ENCODE measurements at regions not wholly inside any gene's neighbourhood (a gene's known extent, or its start where the extent isn't known, plus 50 kb on each side); places are given as distances from the start of the nearest gene placed in this dataset.

DNA sequence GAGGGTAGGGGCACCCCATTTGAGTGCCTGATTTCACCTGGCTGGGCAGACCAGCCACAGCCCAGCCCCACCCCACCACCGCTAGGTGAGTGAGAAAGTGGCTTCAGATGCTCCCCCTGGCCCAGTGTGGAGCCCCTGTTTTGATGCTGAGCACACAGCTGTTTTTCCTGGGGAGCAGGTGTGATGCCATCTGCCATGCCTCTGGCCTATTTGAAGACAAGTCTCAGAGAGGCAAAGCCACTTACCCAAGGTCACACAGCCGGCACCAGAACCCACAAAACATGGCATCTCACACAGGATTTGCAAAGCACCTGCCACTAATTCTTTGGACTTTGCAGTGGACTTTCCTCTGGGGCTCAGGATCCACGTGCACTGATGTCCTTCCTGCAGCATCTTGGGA is 131.3 kb downstream of the INHBB start:
- DNase-seq (ENCODE audit: low read depth in 2 of 2) = no peak

DNA sequence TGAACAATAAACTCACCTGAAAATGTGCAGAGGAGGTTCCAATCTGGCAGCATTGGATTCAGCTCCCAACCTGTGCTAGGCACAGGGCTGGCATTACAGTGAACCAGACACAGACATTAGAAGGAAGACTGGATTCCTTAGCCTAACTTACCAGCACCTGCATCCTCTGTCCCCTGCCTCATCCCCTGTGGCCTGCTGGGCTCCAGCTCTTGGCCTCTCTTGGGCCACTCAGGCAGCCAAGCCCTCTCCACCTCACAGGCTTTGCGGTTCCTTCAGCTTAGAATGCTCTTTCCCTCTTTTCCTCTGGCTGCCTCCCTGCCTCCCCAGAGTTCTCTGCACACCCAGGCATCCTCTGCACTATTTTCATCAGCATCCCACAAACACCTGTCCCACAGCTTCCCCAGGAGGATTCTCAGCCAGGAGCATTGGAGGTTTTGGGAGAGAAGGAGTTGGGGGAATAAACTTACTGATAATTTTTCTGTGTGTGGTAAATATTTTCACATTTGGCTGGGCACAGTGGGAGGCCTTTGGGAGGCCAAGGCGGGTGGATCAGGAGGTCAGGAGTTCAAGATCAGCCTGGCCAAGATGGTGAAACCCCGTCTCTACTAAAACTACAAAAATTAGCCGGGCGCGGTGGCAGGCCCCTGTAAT is 132.0 kb downstream of the INHBB start:
- DNase-seq (ENCODE audit: low read depth in 2 of 2) = no peak

DNA sequence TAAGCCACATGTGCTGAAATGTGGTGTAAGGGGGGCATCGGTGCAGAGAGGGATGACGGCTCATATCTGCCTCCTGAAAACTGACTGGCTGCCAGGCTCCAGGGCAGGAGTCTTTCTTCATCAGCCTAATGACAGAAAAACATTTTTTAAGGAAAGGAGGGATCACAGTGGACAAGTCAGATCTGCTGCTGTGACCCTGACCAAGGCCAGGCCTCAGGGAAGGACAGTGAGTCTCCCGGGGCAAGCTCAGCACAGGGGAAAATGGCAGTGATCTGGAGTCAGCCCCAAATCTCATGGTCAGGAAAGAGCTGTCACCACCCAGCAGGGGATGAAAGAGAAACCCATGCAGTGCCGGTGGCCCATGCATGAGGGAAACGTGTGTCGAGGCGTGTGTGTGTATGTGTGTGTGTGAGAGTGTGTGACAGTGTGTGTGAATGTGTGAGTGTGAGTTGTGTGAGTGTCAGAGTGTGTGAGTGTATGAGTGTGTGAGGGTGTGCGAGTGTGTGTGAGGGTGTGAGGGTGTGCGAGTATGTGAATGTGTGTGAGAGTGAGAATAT is 134.5 kb downstream of the INHBB start:
- no peak for DNase-seq (ENCODE audit: low read depth in 2 of 2)

DNA sequence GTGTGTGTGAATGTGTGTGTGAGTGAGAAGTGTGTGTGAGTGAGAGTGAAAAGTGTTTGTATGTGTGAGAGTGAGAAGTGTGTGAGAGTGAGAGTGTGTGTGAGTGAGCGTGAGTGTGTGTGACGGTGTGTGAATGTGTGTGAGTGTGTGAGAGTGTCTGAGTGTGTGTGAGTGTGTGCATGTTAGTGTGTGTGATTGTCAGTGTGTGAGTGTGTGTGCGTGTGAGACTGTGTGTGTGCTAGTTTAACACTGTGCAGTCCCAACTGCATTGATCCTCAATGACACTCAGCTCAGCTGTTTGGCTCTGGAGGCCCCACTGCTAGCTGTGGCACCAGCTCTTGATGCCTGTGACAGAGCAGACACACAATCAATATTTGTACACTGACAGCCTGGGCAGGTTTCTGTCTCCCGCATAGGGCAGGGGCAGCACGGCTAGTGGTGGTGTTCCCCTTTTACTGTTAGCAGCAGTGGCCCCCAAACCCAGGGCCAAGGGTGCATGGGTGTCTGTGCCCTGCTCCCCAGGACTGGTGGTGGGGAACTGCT is 135.0 kb downstream of the INHBB start:
- no peak for DNase-seq (ENCODE audit: low read depth in 2 of 2)

DNA sequence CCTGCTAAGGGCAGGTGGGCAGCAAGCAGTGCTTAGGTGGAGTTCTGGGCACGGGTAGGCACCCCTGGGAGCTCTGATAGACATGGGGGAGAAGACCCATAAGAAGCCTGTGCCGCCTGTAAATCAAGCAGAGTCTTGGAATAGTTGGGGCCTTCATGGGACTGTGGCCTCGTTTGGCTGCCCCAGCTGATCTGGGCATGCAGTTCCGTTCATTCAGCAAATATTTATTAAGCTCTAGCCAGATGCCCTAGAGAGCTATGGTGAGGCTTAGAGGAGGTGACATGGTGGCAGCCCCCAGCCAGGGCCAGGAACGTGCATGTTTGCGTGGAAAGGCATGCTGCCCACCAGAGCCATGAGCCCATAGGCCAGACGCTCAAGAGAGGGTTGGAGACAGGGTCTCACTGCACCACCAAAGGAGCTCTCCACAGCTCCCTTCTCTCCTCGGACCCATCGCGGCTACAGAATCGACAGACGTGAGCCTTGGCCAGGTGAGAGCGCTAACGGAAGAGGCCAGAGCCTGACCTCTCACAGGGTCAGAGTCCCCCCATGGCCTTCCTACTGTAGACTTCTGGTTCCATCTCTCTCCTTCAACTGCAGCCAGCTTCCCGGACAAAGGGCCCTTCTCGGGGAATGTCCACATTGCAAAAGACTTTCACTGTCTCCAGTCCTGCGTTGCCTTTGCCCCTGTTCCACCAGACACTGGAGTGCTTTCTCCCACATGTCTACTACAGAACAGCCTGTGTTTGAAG is 135.7 kb downstream of the INHBB start:
- DNase-seq (ENCODE audit: low read depth in 2 of 2) = no peak

DNA sequence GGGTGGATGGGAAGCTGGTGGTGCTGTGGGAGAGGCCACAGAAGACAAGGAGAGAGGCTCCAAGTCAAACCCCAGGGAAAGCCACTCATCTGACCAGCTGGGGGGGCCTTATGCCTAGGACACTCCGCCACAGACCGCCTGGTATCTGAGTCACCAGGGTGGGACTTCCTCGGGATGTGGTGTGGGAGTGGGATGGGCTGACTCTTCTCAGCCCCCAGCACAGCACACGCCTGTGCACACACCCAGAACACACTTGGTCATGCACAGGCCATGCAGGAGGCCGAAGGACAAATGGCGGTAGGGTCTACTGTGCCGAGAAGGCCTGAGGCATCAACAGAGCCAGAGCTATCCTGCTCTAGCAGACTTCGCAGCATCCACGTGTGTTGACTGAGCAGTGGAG is 136.4 kb downstream of the INHBB start:
- no peak for DNase-seq (ENCODE audit: low read depth in 2 of 2)

DNA sequence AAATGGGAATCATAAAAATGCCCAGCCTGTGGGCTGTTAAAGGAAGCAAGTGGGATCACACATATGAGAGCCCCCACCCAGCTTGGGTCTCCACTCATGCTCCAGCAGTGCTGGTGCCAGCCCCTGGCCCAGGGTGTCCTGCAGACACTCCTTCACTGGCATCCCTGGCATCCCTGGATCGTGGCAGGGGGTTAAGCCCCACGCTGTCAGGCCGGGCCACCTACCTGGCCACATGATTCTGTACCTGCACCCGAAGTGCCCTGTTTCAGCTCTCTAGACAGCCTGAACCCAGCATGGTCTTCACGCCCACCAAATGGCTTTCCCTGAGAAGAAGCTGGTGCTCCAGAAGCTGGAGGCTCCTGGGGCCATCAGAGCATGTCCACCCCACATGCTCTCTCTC is 137.4 kb downstream of the INHBB start:
- DNase-seq (ENCODE audit: low read depth in 2 of 2) = no peak

DNA sequence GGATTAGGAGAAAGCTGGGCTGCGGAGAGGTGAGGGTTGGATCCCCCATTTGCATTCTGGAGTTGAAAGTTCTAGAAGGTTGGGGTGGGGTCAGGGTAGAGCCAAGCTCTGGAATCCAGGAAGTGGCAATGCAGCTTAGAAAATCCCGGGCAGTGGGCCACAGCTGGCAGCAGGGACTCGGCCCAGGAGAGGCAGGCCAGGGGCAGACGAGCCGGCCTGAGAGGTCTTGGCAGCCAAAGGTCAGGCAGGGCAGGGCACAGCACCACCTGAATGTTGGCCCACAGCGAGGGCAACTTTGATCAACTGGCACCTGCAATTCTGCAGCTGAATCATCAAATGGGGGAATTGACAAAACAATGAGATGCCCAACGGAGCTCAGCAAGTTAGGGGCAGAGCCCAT is 139.2 kb downstream of the INHBB start:
- no peak for DNase-seq (ENCODE audit: low read depth in 2 of 2)

DNA sequence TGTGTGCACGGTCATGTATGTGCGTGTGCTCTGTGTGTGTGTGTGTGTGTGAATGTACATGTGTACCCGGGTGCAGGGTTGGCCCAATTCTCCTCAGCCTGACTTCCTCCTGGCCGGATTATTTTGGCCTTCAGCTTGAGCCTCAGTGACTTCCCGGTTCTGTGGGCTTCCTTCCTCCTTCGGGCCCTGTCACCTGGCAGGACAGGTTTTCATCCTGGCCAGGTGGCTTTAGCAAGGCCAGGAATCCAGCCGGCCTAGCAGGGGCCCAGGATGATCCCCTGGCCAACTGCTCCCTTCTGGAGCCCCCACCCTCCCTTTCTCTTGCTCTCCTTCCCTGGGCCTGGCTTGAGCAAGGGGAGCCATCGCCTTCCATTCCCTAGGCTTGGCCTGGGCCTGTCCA is 140.5 kb downstream of the INHBB start:
- no peak for DNase-seq (ENCODE audit: low read depth in 2 of 2)

DNA sequence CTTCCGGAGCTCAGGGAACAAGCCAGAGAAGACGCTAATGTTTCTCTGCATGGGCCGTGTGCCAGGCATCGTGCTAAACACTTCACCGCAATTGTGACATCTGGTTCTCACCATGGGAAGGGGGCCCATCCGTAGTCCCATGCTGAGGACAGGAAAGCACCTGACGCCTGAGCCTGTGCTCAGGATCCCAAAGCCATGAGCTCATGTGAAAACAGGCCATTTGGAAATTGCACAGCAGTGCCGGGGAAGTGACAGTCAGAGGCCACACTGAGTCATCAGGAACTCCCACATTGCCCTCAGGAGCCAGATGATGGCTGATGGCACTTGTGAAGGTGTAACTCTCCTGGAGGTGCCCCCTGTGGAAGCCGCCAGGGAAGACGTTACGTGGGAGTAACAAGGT is 141.0 kb downstream of the INHBB start:
- no peak for DNase-seq (ENCODE audit: low read depth in 2 of 2)

DNA sequence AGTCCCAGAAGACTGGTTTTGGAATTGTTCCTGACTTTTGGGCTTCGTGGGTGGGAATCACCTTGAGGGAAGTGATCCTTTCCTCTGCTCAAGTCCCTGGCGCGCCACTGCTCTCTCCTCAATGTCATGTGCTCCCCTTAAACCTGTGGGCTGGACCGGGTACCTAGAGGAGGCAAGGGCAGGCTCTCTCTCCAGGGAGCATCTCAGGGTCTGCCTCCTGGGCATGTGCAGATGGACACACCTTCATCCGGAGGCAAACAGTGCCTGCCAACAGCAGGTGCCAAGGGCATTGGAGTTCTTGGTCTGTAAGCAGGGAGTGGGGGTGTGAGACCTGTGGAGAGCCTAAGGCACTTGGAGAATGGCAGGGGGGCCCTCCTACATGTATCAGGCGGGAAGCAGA is 142.6 kb downstream of the INHBB start:
- no peak for DNase-seq (ENCODE audit: low read depth in 2 of 2)

DNA sequence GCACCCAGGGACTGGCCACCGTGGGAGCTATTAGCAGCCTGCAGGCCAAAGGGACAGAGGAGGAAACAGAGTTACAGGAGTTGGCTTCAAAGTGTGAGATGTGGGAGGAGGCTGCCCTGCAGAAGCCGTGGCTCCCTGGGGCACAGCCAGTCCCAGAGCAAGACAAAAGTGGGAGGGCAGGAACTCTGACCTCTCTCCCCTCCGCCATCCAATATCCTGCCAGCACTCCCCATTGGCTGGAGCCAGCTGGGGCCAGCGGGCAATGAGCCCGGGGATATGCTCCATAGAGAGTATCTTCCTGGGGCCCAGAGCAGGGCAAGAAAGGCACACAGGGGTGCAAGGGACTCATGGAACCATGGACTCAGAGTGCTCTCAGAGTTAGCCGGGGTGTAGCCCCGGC is 143.1 kb downstream of the INHBB start:
- DNase-seq (ENCODE audit: low read depth in 2 of 2) = no peak

DNA sequence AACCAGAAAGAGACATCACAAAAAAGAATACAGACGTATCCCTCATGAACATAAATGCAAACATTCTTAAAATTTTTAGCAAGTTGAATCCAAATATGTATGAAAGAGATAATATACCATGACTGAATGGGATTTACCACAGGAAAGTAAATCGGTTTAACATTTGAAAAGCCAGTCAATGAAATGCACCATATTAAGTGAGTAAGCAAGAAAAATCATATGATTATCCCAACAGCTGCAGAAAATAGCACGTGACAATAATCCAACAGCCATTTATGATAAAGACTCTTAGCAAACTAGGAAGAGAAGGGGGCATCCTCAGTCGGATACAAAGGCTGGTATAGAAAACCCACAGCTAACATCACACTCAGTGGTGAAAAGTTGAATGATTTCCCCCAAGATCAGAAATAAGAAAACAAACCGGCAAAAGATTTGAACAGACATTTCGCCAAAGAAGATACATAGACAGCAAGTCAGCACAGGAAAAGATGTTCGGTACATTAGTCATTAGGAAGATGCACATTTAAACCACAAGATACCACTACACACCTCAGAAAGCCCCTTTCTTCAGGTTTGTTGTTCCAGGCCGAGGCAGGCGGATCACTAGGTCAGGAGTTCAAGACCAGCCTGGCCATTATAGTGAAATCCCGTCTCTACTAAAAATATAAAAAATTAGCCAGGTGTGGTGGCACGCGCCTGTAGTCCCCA is 144.3 kb downstream of the INHBB start:
- no peak for DNase-seq (ENCODE audit: low read depth in 2 of 2)

DNA sequence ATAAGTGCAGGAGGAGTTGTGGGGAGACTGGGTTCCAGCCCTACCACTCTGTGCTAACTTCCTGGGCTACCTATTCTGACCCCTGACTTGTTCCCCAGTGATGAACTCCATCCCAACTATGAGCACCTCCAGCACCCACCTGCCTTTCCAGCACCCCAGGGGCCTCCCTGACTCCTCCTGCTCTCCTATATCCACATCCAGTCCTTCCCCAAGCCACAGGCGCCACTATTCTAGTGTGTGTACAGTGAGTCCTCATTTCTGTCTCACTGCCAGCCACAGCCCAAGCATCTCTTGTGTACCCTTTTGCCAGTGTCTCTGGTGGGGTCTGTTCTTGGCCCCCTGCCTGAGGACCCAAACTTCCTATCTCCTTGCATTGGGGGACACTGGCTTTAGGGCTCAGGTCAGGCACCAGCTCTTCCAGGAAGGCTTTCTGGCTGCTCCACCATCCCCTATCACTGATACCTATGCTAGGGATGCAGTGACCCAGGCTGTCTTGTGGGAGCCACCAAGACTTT is 145.2 kb downstream of the INHBB start:
- DNase-seq (ENCODE audit: low read depth in 2 of 2) = no peak

DNA sequence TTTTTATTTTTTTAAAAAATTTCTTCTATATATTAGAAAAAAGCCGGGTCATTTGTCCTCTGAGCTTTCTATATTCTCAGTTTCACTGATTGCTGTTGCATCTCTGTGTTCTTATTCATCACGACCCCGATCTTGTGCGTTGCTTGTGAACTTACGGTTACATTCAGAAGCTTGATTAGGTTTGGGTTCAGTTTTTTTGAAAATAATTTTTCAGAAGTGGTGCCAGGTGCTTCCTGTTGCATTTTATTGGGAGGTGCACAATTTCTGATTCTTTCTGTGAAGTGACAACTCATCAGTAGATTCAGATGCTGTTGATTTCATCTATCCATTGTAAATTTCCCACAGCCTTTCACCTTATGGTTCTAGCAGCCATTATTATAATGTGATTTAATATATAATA is 147.3 kb downstream of the INHBB start:
- no peak for DNase-seq (ENCODE audit: low read depth in 2 of 2)

DNA sequence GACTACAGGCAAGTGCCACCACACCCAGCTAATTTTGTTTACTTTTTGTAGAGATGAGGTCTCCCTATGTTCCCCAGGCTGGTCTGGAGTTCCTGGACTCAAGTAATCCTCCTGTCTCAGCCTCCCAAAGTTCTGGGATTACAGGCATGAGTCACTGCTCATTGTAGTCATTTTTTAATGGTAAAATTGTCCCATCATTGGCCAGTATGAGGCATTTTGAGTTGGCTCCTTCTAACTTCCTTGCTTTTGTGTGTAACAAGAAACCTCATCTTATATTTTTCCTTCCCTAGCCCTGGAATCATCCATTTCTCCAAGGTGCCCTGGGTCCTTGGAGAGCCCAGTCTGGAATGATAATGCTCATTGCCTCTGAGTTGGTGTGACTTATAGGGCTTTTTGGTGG is 148.5 kb downstream of the INHBB start:
- no peak for DNase-seq (ENCODE audit: low read depth in 2 of 2)

DNA sequence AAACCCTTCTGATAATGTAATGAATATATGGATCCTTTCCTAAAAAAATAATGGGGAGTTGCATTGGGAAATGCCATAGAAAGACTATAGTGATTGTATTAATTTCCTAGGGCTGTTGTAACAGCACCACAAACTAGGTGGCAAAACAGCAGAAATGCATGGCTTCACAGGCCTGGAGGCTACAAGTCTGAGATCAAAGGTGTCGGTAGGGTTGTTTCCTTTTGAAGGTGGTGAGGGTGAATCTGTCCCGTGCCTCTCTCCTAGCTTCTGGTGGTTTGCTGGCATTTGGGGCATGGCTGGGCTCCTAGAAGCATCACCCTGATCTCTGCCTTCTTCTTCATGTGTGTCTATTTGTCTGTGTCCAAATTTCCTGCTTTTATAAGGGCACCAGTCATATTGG is 149.7 kb downstream of the INHBB start:
- no peak for DNase-seq (ENCODE audit: low read depth in 2 of 2)

DNA sequence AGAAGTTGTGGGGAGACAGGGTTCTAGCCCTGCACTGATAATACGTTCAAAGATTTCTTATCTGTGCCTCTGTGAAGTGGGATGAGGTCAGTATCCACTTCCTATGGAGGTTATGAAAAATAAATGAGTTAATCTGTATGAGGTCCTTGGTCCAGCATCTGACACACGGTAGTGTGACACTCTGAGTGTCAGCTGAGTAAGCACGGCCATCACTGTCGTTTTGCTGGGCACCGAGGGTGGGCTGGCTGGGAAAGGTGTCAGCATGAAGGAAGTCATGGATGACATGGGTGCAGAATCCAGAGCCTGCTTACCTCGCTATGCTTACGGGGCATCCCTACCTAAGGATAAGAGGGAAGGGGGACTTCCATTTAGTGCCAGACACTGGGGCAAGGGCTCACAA is 150.3 kb downstream of the INHBB start:
- DNase-seq (ENCODE audit: low read depth in 2 of 2) = no peak

DNA sequence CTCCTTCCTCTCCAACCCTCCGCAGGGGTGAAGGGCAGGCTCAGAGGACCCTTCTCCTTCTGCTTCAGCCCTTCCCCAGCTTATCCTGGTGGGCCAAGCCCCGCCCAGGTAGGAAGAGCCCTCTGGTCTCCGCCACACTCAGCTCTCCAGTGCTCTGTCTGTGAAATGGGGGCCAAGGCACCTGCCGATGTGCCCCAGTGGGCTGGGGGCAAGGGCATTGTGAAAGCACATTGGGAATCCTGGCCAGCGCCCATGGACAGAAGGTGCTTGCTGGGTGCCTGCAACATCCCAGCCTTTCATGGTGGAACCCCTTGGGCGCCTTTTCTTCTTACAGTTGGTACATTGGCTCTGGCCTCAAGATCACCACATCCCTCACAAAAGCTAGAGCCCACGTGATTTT is 150.8 kb downstream of the INHBB start:
- DNase-seq (ENCODE audit: low read depth in 2 of 2) = no peak

DNA sequence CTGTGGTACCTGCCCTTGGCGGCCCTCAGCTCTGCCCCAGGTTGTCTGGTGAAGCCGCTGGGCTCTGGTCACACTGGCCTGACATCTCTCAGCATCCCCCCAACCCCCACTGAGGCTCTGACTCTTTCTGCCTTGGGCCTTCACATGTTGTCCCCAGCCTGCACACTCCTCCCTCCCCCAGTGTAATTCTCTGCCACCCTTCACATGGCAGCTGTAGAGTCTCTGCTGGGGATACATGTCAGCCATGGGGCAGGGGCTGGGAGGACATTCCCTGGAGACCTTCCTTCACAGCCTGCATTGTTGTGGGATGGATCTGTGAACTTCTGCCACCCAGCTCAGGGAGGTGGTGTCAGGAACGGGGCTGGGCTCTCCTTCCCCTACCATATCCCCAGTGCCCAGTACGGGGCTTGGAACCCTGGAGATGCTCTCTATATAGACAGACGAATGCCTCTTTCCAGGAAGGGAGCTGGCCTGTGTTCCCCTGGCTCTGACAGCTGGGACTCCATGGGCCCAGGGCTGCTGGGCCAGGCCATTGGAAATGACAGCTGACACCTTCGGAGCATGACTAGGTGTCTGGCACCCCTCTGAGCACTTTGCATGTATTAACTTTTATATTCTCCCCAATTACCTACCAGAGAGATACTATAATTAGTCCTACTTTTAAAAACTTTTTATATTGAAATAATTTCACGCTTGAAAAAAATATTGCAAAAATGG is 151.5 kb downstream of the INHBB start:
- no peak for DNase-seq (ENCODE audit: low read depth in 2 of 2)

DNA sequence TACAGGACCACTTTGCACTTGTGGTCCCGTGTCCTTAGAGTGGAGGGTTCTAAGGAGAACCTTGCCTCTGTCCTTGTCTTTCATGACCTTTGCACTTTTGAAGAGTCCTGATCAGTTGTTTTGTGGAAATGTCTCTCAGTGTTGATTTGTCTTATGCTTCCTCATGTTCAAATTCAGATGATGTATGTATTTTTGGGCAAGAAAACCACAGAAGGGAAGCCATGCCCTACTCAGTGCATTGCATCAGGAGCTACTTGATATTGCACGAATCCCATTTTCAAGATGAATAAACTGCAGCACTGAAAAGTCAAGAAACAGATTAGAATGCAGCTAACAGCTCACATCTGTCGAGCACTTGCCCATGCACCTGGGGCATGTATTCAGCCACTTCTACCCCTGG is 152.2 kb downstream of the INHBB start:
- DNase-seq (ENCODE audit: low read depth in 2 of 2) = no peak

All from stimulated activated CD8-positive, alpha-beta memory T cell treated with anti-CD3 and anti-CD28 coated beads, Interleukin-2, amount 100 ng/mL, for 48 hours (primary cell).